Neural cell (in vitro differentiated cells): ENCODE measurements at regions not wholly inside any gene's neighbourhood (a gene's known extent, or its start where the extent isn't known, plus 50 kb on each side); places are given as distances from the start of the nearest gene placed in this dataset.

ENCODE experiments used
- EZH2 ChIP-seq: fragments of 200-600, 300-800 bp; shearing (Covaris generic), sonication (generic); IDR thresholded peaks from 2 replicates; pipeline ENCODE4 v1.6.1; 2014; ENCODE audit warnings: antibody characterized with exemption, low read length, borderline replicate concordance, mild to moderate bottlenecking; ENCODE audit not compliant: insufficient read depth, poor library complexity, severe bottlenecking
- POLR2AphosphoS5 ChIP-seq: IDR thresholded peaks from 2 replicates; pipeline ENCODE4 v1.6.1; 2012
- TF ChIP-seq, protein P1 (sequence below): fragments of 450-650 bp; IDR thresholded peaks from 2 replicates; pipeline ENCODE4 v1.5.1; 2014; ENCODE audit warnings: antibody characterized with exemption, mild to moderate bottlenecking, moderate library complexity; ENCODE audit not compliant: poor library complexity, severe bottlenecking

DNA sequence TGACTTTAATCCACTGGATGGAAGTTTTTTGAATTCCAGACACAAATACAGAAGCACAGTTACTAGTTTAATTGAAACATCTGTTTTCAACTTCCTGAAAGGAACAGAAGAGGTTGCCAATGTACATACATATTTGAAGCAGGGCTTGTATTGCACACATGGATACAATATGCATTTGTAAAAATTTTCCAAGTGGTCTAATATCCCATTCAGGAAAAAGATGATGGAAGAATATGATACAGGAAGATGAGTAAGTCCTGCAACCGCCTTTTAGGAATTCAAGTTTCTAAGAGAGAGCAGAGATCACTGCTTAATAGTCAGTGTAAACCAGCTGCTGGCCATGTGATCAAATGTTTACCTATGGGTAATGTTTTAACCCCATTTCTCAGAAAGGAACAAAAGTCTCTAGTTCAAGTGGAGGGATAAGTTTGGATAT, 265.4 kb downstream of the TRIB2 start:
- TF ChIP-seq, protein P1, sequence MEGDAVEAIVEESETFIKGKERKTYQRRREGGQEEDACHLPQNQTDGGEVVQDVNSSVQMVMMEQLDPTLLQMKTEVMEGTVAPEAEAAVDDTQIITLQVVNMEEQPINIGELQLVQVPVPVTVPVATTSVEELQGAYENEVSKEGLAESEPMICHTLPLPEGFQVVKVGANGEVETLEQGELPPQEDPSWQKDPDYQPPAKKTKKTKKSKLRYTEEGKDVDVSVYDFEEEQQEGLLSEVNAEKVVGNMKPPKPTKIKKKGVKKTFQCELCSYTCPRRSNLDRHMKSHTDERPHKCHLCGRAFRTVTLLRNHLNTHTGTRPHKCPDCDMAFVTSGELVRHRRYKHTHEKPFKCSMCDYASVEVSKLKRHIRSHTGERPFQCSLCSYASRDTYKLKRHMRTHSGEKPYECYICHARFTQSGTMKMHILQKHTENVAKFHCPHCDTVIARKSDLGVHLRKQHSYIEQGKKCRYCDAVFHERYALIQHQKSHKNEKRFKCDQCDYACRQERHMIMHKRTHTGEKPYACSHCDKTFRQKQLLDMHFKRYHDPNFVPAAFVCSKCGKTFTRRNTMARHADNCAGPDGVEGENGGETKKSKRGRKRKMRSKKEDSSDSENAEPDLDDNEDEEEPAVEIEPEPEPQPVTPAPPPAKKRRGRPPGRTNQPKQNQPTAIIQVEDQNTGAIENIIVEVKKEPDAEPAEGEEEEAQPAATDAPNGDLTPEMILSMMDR: no peak
- TF ChIP-seq POLR2AphosphoS5 (no peak), EZH2 (no peak)
